Astrocyte (in vitro differentiated cells and primary cell): ENCODE measurements at regions not wholly inside any gene's neighbourhood (a gene's known extent, or its start where the extent isn't known, plus 50 kb on each side); places are given as distances from the start of the nearest gene placed in this dataset.

Source experiments
- DNase-seq: peaks from one replicate; pipeline ENCODE4 v3.0.0-alpha.2; 2010; ENCODE audit warnings: low read depth
- FAIRE-seq: peaks from 2 replicates; lab custom pipeline; 2011; peaks lifted over from hg19 to GRCh38; lab: Jason Lieb, UNC
- H2AFZ ChIP-seq: 2 replicates; pipeline ENCODE4 v1.6.0; 2012; ENCODE audit warnings: low read depth, low read length, inconsistent platforms
- H3K27ac ChIP-seq: 2 replicates; pipeline ENCODE4 v1.5.1; 2011; ENCODE audit warnings: low read depth, low read length, inconsistent platforms
- H3K27me3 ChIP-seq: 2 replicates; pipeline ENCODE4 v1.6.0; 2011; ENCODE audit warnings: low read length, inconsistent platforms; ENCODE audit not compliant: insufficient read depth
- H3K36me3 ChIP-seq: 2 replicates; pipeline ENCODE4 v1.5.1; 2011; ENCODE audit warnings: low read length, inconsistent platforms; ENCODE audit not compliant: insufficient read depth
- H3K4me1 ChIP-seq: 2 replicates; pipeline ENCODE4 v1.5.1; 2011; ENCODE audit warnings: low read length, inconsistent platforms; ENCODE audit not compliant: insufficient read depth
- H3K4me2 ChIP-seq: 2 replicates; pipeline ENCODE4 v1.6.0; 2012; ENCODE audit warnings: low read length, inconsistent platforms
- H3K4me3 ChIP-seq: 2 replicates; pipeline ENCODE4 v1.5.1; 2011; ENCODE audit warnings: low read depth, mild to moderate bottlenecking, low read length, inconsistent platforms; ENCODE audit not compliant: insufficient read depth
- H3K79me2 ChIP-seq: 2 replicates; pipeline ENCODE4 v1.6.0; 2012; ENCODE audit warnings: mild to moderate bottlenecking, low read length, inconsistent platforms; ENCODE audit not compliant: insufficient read depth
- H3K9ac ChIP-seq: 2 replicates; pipeline ENCODE4 v1.6.0; 2012; ENCODE audit warnings: mild to moderate bottlenecking, low read length, inconsistent platforms
- H3K9me3 ChIP-seq: 2 replicates; pipeline ENCODE4 v1.5.1; 2012; ENCODE audit warnings: low read depth, mild to moderate bottlenecking, low read length, inconsistent platforms; ENCODE audit not compliant: insufficient read depth
- H4K20me1 ChIP-seq: 2 replicates; pipeline ENCODE4 v1.6.0; 2012; ENCODE audit warnings: low read length, inconsistent platforms; ENCODE audit not compliant: insufficient read depth
- H3K27ac Mint-ChIP-seq: one replicate; pipeline ENCODE4 v1.8.0; 2021; ENCODE audit warnings: mild to moderate bottlenecking, mixed read lengths; ENCODE audit not compliant: unreplicated experiment
- H3K27me3 Mint-ChIP-seq: one replicate; pipeline ENCODE4 v1.8.0; 2021; ENCODE audit warnings: low read depth, mixed read lengths; ENCODE audit not compliant: unreplicated experiment
- H3K36me3 Mint-ChIP-seq: one replicate; pipeline ENCODE4 v1.8.0; 2021; ENCODE audit warnings: low read depth, mixed read lengths; ENCODE audit not compliant: unreplicated experiment
- H3K4me1 Mint-ChIP-seq: one replicate; pipeline ENCODE4 v1.8.0; 2021; ENCODE audit warnings: low read depth, mixed read lengths; ENCODE audit not compliant: unreplicated experiment
- H3K4me3 Mint-ChIP-seq: one replicate; pipeline ENCODE4 v1.8.0; 2021; ENCODE audit warnings: mild to moderate bottlenecking, moderate library complexity, mixed read lengths; ENCODE audit not compliant: unreplicated experiment
- H3K9me3 Mint-ChIP-seq: one replicate; pipeline ENCODE4 v1.8.0; 2021; ENCODE audit warnings: mild to moderate bottlenecking, mixed read lengths; ENCODE audit not compliant: unreplicated experiment
- CTCF ChIP-seq: IDR thresholded peaks from 2 replicates; pipeline ENCODE4 v1.5.1; 2011; ENCODE audit warnings: low read depth, mild to moderate bottlenecking, inconsistent platforms, low read length, moderate library complexity; ENCODE audit not compliant: insufficient read depth
- EZH2 ChIP-seq: IDR thresholded peaks from 2 replicates; pipeline ENCODE4 v1.6.1; 2012; ENCODE audit warnings: mild to moderate bottlenecking, low read length, inconsistent platforms; ENCODE audit not compliant: insufficient read depth

GRCh38 chr9:80635065-80635464 is 1054.3 kb downstream of the TLE1 start:
- Histone ChIP-seq H3K9ac (no peak overlapping the region), H4K20me1 (no peaks in the 10 kb centered on the region), H3K79me2 (no peaks in the 10 kb centered on the region), H3K36me3 (no peaks in the 10 kb centered on the region), H3K27me3 (no peaks in the 10 kb centered on the region), H3K4me2 (no peak overlapping the region), H3K9me3 (no peaks in the 10 kb centered on the region), H3K4me3 (no peak overlapping the region), H3K4me1 (no peaks in the 10 kb centered on the region), H2AFZ (no peak overlapping the region), H3K27ac (no peak overlapping the region)
- H3K4me3 Mint-ChIP-seq, result no peak overlapping the region
- DNase-seq (no peak), FAIRE-seq (no peak)
- H3K27me3 Mint-ChIP-seq, result no peaks in the 10 kb centered on the region
- TF ChIP-seq CTCF, result no peak
- H3K9me3 Mint-ChIP-seq, result peaks cover 6% of the 10 kb centered on the region
- H3K4me1 Mint-ChIP-seq, result no peaks in the 10 kb centered on the region
- H3K27ac Mint-ChIP-seq, result no peak overlapping the region
- H3K36me3 Mint-ChIP-seq, result no peaks in the 10 kb centered on the region

DNA sequence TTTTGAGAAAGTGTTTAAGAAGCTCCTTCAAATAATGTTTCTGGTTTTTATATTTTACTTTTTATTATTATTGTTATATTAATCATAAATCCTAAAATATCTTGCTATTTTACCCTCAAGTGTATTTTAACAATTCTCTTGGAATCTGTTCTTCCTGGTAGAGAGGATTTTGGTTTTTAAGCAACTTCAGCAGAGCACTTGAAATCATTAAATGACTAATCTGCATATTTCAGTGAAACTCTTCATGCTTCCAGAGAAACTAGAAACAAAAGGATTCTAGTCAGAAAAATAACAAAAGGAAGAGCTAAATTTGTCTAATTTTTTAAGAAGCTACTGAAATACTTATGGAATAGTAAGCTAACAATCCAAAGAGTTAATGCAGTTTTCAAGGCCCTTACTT is 1057.3 kb downstream of the TLE1 start:
- Histone ChIP-seq H3K36me3 (no peaks in the 10 kb centered on the region), H3K4me2 (no peak overlapping the region), H3K27ac (no peak overlapping the region), H3K4me3 (no peak overlapping the region), H3K79me2 (no peaks in the 10 kb centered on the region), H3K4me1 (no peaks in the 10 kb centered on the region), H3K9me3 (no peaks in the 10 kb centered on the region), H4K20me1 (no peaks in the 10 kb centered on the region), H3K27me3 (no peaks in the 10 kb centered on the region), H3K9ac (no peak overlapping the region), H2AFZ (no peak overlapping the region)
- no peak for TF ChIP-seq CTCF
- TF ChIP-seq EZH2, result no peak
- no peaks in the 10 kb centered on the region for H3K4me1 Mint-ChIP-seq
- FAIRE-seq (no peak), DNase-seq (peak; percentile 12)
- no peaks in the 10 kb centered on the region for H3K36me3 Mint-ChIP-seq
- H3K9me3 Mint-ChIP-seq, result peaks cover 6% of the 10 kb centered on the region
- no peak overlapping the region for H3K27ac Mint-ChIP-seq
- H3K27me3 Mint-ChIP-seq, result no peaks in the 10 kb centered on the region
- H3K4me3 Mint-ChIP-seq, result no peak overlapping the region

- H2AFZ ChIP-seq, result no peak overlapping the region
- no peaks in the 10 kb centered on the region for H3K79me2 ChIP-seq
- Mint-ChIP-seq H3K27ac (no peak overlapping the region), H3K4me3 (no peak overlapping the region), H3K4me1 (no peaks in the 10 kb centered on the region), H3K27me3 (no peaks in the 10 kb centered on the region), H3K36me3 (no peaks in the 10 kb centered on the region), H3K9me3 (no peaks in the 10 kb centered on the region)
- H3K9me3 ChIP-seq, result no peaks in the 10 kb centered on the region
- H3K4me3 ChIP-seq, result no peak overlapping the region
- H4K20me1 ChIP-seq, result no peaks in the 10 kb centered on the region
- DNase-seq, result no peak
- H3K27ac ChIP-seq, result no peak overlapping the region
- no peak overlapping the region for H3K4me2 ChIP-seq
- H3K36me3 ChIP-seq, result no peaks in the 10 kb centered on the region
- H3K9ac ChIP-seq, result no peak overlapping the region
- H3K4me1 ChIP-seq, result no peaks in the 10 kb centered on the region
- TF ChIP-seq EZH2 (no peak), CTCF (no peak)
- no peaks in the 10 kb centered on the region for H3K27me3 ChIP-seq
- no peak for FAIRE-seq
These were observed 1050.7 kb downstream of the TLE4 start for GRCh38 chr9:80622508-80622907.
